ENCODE measurements at regions not wholly inside any gene's neighbourhood (a gene's known extent, or its start where the extent isn't known, plus 50 kb on each side); places are given as distances from the start of the nearest gene placed in this dataset.

- TF ChIP-seq, protein P1, sequence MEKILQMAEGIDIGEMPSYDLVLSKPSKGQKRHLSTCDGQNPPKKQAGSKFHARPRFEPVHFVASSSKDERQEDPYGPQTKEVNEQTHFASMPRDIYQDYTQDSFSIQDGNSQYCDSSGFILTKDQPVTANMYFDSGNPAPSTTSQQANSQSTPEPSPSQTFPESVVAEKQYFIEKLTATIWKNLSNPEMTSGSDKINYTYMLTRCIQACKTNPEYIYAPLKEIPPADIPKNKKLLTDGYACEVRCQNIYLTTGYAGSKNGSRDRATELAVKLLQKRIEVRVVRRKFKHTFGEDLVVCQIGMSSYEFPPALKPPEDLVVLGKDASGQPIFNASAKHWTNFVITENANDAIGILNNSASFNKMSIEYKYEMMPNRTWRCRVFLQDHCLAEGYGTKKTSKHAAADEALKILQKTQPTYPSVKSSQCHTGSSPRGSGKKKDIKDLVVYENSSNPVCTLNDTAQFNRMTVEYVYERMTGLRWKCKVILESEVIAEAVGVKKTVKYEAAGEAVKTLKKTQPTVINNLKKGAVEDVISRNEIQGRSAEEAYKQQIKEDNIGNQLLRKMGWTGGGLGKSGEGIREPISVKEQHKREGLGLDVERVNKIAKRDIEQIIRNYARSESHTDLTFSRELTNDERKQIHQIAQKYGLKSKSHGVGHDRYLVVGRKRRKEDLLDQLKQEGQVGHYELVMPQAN (IDR thresholded peaks at IDR 0.05; ENCODE audit: borderline replicate concordance), result no peak
- peak; percentile 95 for TF ChIP-seq MECOM (CRISPR knock-in tag; IDR thresholded peaks at IDR 0.05)
- TF ChIP-seq ZBED1 (IDR thresholded peaks at IDR 0.05), result no peak
- TF ChIP-seq MEF2A (IDR thresholded peaks at IDR 0.05; ENCODE audit: control insufficient read depth, low read depth, low read length), result 0 out of 2 replicates have a peak, but pooled peaks have one; percentile 25
- TF ChIP-seq PKNOX1 (IDR thresholded peaks at IDR 0.05), result peak; percentile 97
Measured at GRCh38 chr5:68548959-68549676, 333.6 kb downstream of the PIK3R1 start (continued).

DNA sequence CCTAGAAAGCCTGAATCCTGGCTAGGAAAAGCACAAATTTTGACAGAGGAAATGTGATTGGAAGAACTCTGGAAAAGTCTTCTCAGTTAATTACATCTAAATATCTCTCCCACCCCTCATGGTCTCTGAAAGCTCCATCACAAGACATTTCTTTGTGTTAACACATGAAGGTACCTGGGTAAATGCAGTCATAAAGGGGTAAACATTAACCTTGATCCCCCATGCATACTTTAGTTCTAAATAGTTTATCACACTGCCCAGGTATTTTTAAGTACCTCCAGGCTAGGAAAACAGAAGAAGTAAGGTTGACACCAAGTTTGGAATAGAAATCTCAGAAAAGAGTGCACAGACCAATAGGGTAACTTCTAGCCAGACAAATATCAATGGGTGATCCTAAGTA lies 334.5 kb downstream of the PIK3R1 start:
- Histone ChIP-seq H3K9me1 (ENCODE audit: control insufficient read depth, insufficient read depth, low read length) (no peaks in the 10 kb centered on the region), H4K20me1 (replicated peaks; ENCODE audit: control insufficient read depth, insufficient read depth, low read length) (no peaks in the 10 kb centered on the region), H2AFZ (ENCODE audit: low read depth, low read length) (no peak overlapping the region), H3K27ac (ENCODE audit: extremely low read depth, low read depth, low read length) (no peak overlapping the region), H3K36me3 (ENCODE audit: control insufficient read depth, insufficient read depth, low read length) (no peaks in the 10 kb centered on the region), H3K9me3 (replicated peaks; ENCODE audit: control insufficient read depth, insufficient read depth, low read depth, low read length) (no peaks in the 10 kb centered on the region), H3K79me2 (ENCODE audit: control insufficient read depth, insufficient read depth, low read length) (no peaks in the 10 kb centered on the region), H3K9ac (ENCODE audit: insufficient read depth in 1 of 2, low read depth in 2 of 2, low read length in 2 of 2) (no peak overlapping the region), H3K27me3 (ENCODE audit: control insufficient read depth in 2 of 2, insufficient read depth in 2 of 2, low read length in 2 of 2) (peaks cover 4 to 10% of the 10 kb centered on the region in 2 experiments; a peak in 4 of 5 replicates), H3K4me2 (ENCODE audit: insufficient read depth, low read length) (no peak overlapping the region), H3K4me3 (no peak overlapping the region), H3K4me1 (replicated peaks in 1 of 2; ENCODE audit: control insufficient read depth in 2 of 2, insufficient read depth in 2 of 2, low read length in 2 of 2) (peaks cover 5 to 10% of the 10 kb centered on the region in 2 experiments; a peak in 4 of 5 replicates)
- POLR2A ChIA-PET, result no interaction called here
- no peak for TF ChIP-seq MED1 (CRISPR knock-in tag; IDR thresholded peaks at IDR 0.05; ENCODE audit: borderline replicate concordance)
- no peak for TF ChIP-seq ARHGAP35 (IDR thresholded peaks at IDR 0.05; ENCODE audit: partially characterized antibody)
- no peak for TF ChIP-seq NR4A1 (CRISPR knock-in tag; IDR thresholded peaks at IDR 0.05)
- TF ChIP-seq NR4A1 (tag; IDR thresholded peaks at IDR 0.05), result no peak
- no peak for TF ChIP-seq RNF2 (IDR thresholded peaks at IDR 0.05)
- no peak for TF ChIP-seq ILK (tag; IDR thresholded peaks at IDR 0.05; ENCODE audit: borderline replicate concordance, low read depth)
- no peak for TF ChIP-seq ZNF174 (CRISPR knock-in tag; IDR thresholded peaks at IDR 0.05)
- TF ChIP-seq DACH1 (IDR thresholded peaks at IDR 0.05; ENCODE audit: partially characterized antibody), result no peak
- no peak for TF ChIP-seq NCOA6 (IDR thresholded peaks at IDR 0.05)
- no peak for TF ChIP-seq CREBBP (IDR thresholded peaks at IDR 0.05; ENCODE audit: low read depth, low read length)
- TF ChIP-seq, protein P2, sequence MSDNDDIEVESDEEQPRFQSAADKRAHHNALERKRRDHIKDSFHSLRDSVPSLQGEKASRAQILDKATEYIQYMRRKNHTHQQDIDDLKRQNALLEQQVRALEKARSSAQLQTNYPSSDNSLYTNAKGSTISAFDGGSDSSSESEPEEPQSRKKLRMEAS (CRISPR knock-in tag; IDR thresholded peaks at IDR 0.05), result no peak
- TF ChIP-seq ZBTB7A (IDR thresholded peaks at IDR 0.05; ENCODE audit: borderline replicate concordance, control insufficient read depth, low read depth, low read length), result no peak
- no peak for TF ChIP-seq RAD21 (CRISPR knock-in tag; conservative IDR thresholded peaks at IDR 0.05 in 1 of 2, IDR thresholded peaks at IDR 0.05 in 1 of 2)
- no peak for TF ChIP-seq ZNF830 (CRISPR knock-in tag; IDR thresholded peaks at IDR 0.05)
- no peak for TF ChIP-seq NFATC3 (IDR thresholded peaks at IDR 0.05)
- FAIRE-seq, result no peak
- ATAC-seq, result no peak
- BruUV-seq (replicated peaks), result no TSS peak
- in situ Hi-C loops (cut with MboI), result no loop called here
- intact Hi-C loops (cut with micrococcal nuclease), result no loop called here
- no peak for DNase-seq (ENCODE audit: extremely low read depth in 1 of 4, low spot score in 3 of 4)
- CTCF ChIA-PET (ENCODE audit: low intra/inter-chr PET ratio), result no interaction called here

All from K562 (cell line).